SK-N-SH treated with all-trans-retinoic acid at 6 μM for 48 hours (cell line): ENCODE measurements at regions not wholly inside any gene's neighbourhood (a gene's known extent, or its start where the extent isn't known, plus 50 kb on each side); places are given as distances from the start of the nearest gene placed in this dataset.

Experiments
- CREB5 ChIP-seq: fragments of 250-450 bp; sonication (Bioruptor Pico); IDR thresholded peaks from 2 replicates; pipeline ENCODE4 v1.5.1; 2020; ENCODE audit warnings: low read depth, mild to moderate bottlenecking, moderate library complexity
- PATZ1 ChIP-seq: fragments of 250-450 bp; sonication (Bioruptor Pico); IDR thresholded peaks from 2 replicates; pipeline ENCODE4 v1.8.0; 2020; ENCODE audit warnings: mild to moderate bottlenecking, moderate library complexity, borderline replicate concordance
- PPARA ChIP-seq: fragments of 250-450 bp; sonication (Bioruptor Pico); IDR thresholded peaks from 2 replicates; pipeline ENCODE4 v1.5.0; 2020; ENCODE audit warnings: mild to moderate bottlenecking, borderline replicate concordance
- RARB ChIP-seq: fragments of 250-450 bp; sonication (Bioruptor Pico); IDR thresholded peaks from 2 replicates; pipeline ENCODE4 v1.8.0; 2021; ENCODE audit warnings: mild to moderate bottlenecking, moderate library complexity
- ZFP3 ChIP-seq: fragments of 250-450 bp; sonication (Bioruptor Pico); IDR thresholded peaks from 2 replicates; pipeline ENCODE4 v1.5.0; 2020; ENCODE audit warnings: mild to moderate bottlenecking, moderate library complexity
- ZFP30 ChIP-seq: fragments of 450-650 bp; formaldehyde crosslinking; IDR thresholded peaks from 2 replicates; pipeline ENCODE4 v1.5.0; 2022; ENCODE audit warnings: mild to moderate bottlenecking, moderate library complexity
- ZNF565 ChIP-seq: fragments of 450-650 bp; formaldehyde crosslinking; conservative IDR thresholded peaks from 2 replicates; pipeline ENCODE4 v1.5.0; 2020; ENCODE audit warnings: low read depth, mild to moderate bottlenecking, moderate library complexity
- ZNF8 ChIP-seq: fragments of 450-650 bp; formaldehyde crosslinking; IDR thresholded peaks from 2 replicates; pipeline ENCODE4 v1.5.0; 2020; ENCODE audit warnings: mild to moderate bottlenecking, moderate library complexity

- TF ChIP-seq PPARA (CRISPR knock-in tag) = no peak
- TF ChIP-seq PATZ1 = no peak
- no peak for TF ChIP-seq ZNF8 (CRISPR knock-in tag)
- no peak for TF ChIP-seq CREB5 (CRISPR knock-in tag)
- no peak for TF ChIP-seq RARB (CRISPR knock-in tag)
- no peak for TF ChIP-seq ZNF565 (CRISPR knock-in tag)
- no peak for TF ChIP-seq ZFP30 (CRISPR knock-in tag)
- no peak for TF ChIP-seq ZFP3 (CRISPR knock-in tag)
These were observed 81.3 kb upstream of the SOX9 start for GRCh38 chr17:72039490-72039889.
